OCI-LY7 (cell line): ENCODE measurements at regions not wholly inside any gene's neighbourhood (a gene's known extent, or its start where the extent isn't known, plus 50 kb on each side); places are given as distances from the start of the nearest gene placed in this dataset.

Experiments used
- EZH2phosphoT487 ChIP-seq: fragments of 200-600 bp; sonication (generic); IDR thresholded peaks from 2 replicates; pipeline ENCODE4 v1.6.1; 2018; ENCODE audit warnings: low read depth, borderline replicate concordance, mild to moderate bottlenecking, mixed run types, antibody characterized with exemption, low read length, moderate library complexity, mixed read lengths
- TF ChIP-seq, protein P1 (sequence below): fragments of 200-600 bp; sonication (generic); conservative IDR thresholded peaks from 2 replicates; pipeline ENCODE4 v1.5.1; 2014; ENCODE audit warnings: mild to moderate bottlenecking, antibody characterized with exemption, low read length, moderate library complexity, mixed read lengths

DNA sequence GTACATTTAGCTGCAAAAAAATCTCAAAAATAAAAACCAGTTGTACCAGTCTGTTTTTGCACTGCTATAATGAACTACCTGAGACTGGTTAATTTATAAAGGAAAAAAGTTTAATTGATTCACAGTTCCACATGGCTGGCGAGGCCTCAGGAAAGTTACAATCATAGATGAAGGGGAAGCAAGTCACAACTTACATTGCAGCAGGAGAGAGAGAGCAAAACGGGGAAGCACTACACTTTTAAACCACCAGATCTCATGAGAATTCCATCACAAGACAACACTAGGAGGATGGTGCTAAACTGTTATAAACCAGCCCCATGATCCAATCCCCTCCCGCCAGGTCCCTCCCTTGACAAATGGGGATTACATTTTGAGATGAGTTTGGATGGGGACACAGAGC lies 186.0 kb downstream of the TMTC3 start:
- TF ChIP-seq, protein P1, sequence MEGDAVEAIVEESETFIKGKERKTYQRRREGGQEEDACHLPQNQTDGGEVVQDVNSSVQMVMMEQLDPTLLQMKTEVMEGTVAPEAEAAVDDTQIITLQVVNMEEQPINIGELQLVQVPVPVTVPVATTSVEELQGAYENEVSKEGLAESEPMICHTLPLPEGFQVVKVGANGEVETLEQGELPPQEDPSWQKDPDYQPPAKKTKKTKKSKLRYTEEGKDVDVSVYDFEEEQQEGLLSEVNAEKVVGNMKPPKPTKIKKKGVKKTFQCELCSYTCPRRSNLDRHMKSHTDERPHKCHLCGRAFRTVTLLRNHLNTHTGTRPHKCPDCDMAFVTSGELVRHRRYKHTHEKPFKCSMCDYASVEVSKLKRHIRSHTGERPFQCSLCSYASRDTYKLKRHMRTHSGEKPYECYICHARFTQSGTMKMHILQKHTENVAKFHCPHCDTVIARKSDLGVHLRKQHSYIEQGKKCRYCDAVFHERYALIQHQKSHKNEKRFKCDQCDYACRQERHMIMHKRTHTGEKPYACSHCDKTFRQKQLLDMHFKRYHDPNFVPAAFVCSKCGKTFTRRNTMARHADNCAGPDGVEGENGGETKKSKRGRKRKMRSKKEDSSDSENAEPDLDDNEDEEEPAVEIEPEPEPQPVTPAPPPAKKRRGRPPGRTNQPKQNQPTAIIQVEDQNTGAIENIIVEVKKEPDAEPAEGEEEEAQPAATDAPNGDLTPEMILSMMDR = no peak
- no peak for TF ChIP-seq EZH2phosphoT487
